ENCODE measurements at regions not wholly inside any gene's neighbourhood (a gene's known extent, or its start where the extent isn't known, plus 50 kb on each side); places are given as distances from the start of the nearest gene placed in this dataset.

DNA sequence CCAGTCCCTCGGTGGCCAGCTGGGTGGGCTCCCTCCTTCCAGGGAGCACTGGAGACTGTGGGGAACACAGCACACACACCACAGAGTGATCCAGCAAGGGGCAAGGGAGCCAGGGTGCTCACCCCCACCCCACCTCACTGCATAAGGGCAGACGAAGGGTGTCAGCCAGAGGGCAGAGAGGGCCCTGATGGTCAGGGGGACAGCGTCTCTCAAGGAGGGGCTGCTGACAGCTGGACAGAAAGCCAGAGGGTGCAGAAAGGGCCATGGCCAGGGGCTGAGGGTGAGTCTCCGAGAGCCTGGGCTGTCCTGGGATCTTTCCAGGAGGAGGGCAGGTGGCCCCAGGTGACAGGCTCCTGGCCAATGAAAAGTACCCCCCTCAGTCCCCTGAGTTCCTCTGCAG is 73.4 kb upstream of the PMEPA1 start:
- intact Hi-C loops (cut with micrococcal nuclease), result no loop called here
- Mint-ChIP-seq H3K4me3 (no peak overlapping the region), H3K9me3 (no peaks in the 10 kb centered on the region), H3K4me1 (ENCODE audit: low read depth) (no peaks in the 10 kb centered on the region), H3K36me3 (ENCODE audit: low read depth) (no peaks in the 10 kb centered on the region), H3K27ac (no peak overlapping the region), H3K27me3 (ENCODE audit: insufficient read depth) (peaks cover 3% of the 10 kb centered on the region)
- no peak for DNase-seq (ENCODE audit: low spot score)

DNA sequence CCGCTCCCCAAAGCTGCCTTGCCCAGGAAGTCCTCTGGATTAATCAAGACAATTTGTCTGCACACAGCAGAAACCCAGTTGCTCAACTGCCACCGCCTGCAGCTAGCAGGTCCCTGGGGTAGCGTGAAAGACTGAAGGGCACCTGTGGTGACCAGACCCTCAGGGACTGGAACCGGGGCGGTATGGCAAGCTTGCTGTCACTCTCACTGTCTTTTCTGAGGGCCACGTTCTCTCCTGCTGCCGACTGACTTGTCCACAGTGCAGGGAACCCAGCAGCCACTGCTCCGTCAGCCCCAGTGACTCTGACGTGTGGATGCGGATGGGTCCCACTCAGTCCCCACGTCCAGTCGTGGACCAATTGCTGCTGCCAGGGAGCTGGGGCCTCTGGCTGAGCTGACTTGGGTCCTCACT is 72.8 kb upstream of the PMEPA1 start:
- no peaks in the 10 kb centered on the region for H3K36me3 Mint-ChIP-seq (ENCODE audit: low read depth)
- H3K27me3 Mint-ChIP-seq (ENCODE audit: insufficient read depth), result peaks cover 3% of the 10 kb centered on the region
- intact Hi-C loops (cut with micrococcal nuclease), result no loop called here
- no peaks in the 10 kb centered on the region for H3K9me3 Mint-ChIP-seq
- no peak overlapping the region for H3K27ac Mint-ChIP-seq
- DNase-seq (ENCODE audit: low spot score), result no peak
- no peaks in the 10 kb centered on the region for H3K4me1 Mint-ChIP-seq (ENCODE audit: low read depth)
- H3K4me3 Mint-ChIP-seq, result no peak overlapping the region

DNA sequence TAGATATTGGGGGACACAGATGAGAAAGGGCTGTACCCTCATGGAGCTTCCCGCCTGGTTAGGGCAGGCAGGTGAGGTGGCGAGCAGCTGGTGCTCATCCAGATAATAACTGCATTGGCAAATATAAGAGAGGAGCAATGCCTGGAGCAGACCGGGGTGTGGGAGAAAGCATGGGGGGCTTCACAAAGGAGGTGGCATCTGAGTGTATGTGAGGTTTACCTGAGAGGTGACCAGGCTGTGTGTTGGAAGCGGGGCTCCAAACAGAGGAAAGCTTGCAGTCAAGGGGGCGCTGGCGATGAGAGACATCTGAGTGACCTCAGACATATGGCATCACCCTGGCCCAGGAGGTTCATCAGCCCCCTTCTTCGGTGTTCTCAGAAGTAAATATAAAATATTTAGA is 72.1 kb upstream of the PMEPA1 start:
- intact Hi-C loops (cut with micrococcal nuclease), result no loop called here
- Mint-ChIP-seq H3K27ac (no peak overlapping the region), H3K4me3 (no peak overlapping the region), H3K9me3 (no peaks in the 10 kb centered on the region), H3K27me3 (ENCODE audit: insufficient read depth) (peaks cover 3% of the 10 kb centered on the region), H3K4me1 (ENCODE audit: low read depth) (no peaks in the 10 kb centered on the region), H3K36me3 (ENCODE audit: low read depth) (no peaks in the 10 kb centered on the region)
- DNase-seq (ENCODE audit: low spot score), result no peak

DNA sequence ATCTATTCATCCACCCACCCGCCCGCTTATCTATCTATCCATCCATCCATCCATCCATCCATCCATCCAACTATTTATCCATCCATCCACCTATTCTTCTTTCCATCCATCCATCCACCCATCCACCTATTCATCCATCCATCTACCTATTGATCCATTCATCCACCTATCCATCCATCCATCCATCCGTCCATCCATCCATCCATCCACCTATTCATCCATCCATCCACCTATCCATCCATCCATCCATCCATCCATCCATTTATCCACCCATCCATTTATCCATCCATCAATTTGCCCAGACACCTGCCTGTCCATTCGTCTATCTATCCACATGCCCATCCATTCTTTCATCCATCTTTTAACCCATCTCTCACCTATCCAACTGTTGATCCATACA is 71.1 kb upstream of the PMEPA1 start:
- H3K4me1 Mint-ChIP-seq (ENCODE audit: low read depth), result no peaks in the 10 kb centered on the region
- H3K4me3 Mint-ChIP-seq, result no peak overlapping the region
- peaks cover 3% of the 10 kb centered on the region for H3K27me3 Mint-ChIP-seq (ENCODE audit: insufficient read depth)
- DNase-seq (ENCODE audit: low spot score), result no peak
- H3K36me3 Mint-ChIP-seq (ENCODE audit: low read depth), result no peaks in the 10 kb centered on the region
- no peaks in the 10 kb centered on the region for H3K9me3 Mint-ChIP-seq
- no peak overlapping the region for H3K27ac Mint-ChIP-seq
- intact Hi-C loops (cut with micrococcal nuclease), result no loop called here

DNA sequence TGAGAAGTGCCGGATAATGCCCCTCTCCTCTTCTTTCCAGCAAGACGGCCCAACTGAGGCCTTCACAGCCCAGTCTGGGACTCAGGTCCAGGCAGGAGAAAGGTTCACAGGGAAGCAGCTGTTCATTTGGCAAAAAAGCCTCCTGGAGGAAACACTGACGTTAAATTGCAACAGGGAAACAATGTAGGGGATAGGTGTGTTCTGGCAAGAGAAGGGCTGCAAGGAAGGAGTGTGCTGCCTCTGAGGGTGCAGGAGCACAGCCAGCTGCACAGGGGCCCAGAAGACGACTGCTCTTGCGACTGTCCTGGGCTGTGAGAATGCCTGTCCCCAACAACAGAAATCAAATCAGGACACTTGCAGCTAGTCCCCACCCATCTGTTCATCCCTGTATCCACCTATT is 70.6 kb upstream of the PMEPA1 start:
- no peaks in the 10 kb centered on the region for H3K36me3 Mint-ChIP-seq (ENCODE audit: low read depth)
- no peak overlapping the region for H3K4me3 Mint-ChIP-seq
- H3K27me3 Mint-ChIP-seq (ENCODE audit: insufficient read depth), result peaks cover 4% of the 10 kb centered on the region
- intact Hi-C loops (cut with micrococcal nuclease), result no loop called here
- no peak overlapping the region for H3K27ac Mint-ChIP-seq
- no peaks in the 10 kb centered on the region for H3K4me1 Mint-ChIP-seq (ENCODE audit: low read depth)
- no peaks in the 10 kb centered on the region for H3K9me3 Mint-ChIP-seq
- no peak for DNase-seq (ENCODE audit: low spot score)

DNA sequence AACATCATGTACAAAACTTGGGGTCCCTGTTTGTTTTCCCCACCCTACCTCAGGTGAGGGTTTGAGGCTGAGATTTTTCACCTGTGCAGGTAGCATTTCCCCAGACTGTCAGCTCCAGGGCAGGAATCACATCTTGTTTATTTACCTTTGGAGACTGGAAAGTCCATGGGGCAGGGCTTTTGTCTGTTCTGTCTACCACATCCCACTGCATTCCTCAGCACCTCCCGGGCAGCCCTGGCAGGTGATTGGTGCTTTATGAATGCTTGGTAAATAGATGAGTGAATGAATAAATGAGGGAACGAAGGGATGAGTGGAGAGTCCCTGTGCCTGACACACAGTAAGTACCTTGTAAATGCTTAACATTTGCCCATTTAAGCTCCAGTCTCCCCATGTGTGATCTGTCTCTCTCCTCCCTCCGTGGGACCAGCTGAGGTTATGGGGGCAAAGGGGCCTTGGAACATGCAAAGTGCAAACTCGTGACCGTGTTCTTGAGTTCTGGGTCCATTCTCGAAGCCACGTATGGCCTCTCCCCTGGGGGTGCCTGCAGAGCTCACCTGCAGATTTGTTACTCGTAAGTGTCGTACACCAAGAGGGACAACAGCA is 69.7 kb upstream of the PMEPA1 start:
- Mint-ChIP-seq H3K9me3 (no peaks in the 10 kb centered on the region), H3K4me3 (no peak overlapping the region), H3K4me1 (ENCODE audit: low read depth) (no peaks in the 10 kb centered on the region), H3K27ac (no peak overlapping the region), H3K27me3 (ENCODE audit: insufficient read depth) (peaks cover 6% of the 10 kb centered on the region), H3K36me3 (ENCODE audit: low read depth) (no peaks in the 10 kb centered on the region)
- intact Hi-C loops (cut with micrococcal nuclease), result no loop called here
- DNase-seq (ENCODE audit: low spot score), result no peak

DNA sequence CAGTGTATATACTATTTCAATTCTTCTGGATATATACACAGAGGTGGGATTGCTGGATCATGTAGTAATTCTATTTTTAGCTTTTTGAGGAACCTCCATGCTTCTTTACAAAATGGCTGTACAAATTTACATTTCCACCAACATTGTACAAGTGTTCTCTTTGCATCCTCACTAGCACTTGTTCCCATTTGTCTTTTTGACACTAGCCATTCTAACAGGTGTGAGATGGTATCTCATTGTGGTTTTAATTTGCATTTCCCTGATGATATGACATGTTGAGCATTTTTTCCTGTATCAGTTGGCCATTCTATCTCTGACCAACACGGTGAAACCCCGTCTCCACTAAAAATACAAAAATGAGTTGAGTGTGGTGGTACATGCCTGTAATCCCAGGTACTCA is 68.1 kb upstream of the PMEPA1 start:
- Mint-ChIP-seq H3K27me3 (ENCODE audit: insufficient read depth) (peaks cover 3% of the 10 kb centered on the region), H3K4me1 (ENCODE audit: low read depth) (no peaks in the 10 kb centered on the region), H3K27ac (no peak overlapping the region), H3K36me3 (ENCODE audit: low read depth) (no peaks in the 10 kb centered on the region), H3K9me3 (no peaks in the 10 kb centered on the region), H3K4me3 (no peak overlapping the region)
- DNase-seq (ENCODE audit: low spot score), result no peak
- intact Hi-C loops (cut with micrococcal nuclease), result no loop called here

DNA sequence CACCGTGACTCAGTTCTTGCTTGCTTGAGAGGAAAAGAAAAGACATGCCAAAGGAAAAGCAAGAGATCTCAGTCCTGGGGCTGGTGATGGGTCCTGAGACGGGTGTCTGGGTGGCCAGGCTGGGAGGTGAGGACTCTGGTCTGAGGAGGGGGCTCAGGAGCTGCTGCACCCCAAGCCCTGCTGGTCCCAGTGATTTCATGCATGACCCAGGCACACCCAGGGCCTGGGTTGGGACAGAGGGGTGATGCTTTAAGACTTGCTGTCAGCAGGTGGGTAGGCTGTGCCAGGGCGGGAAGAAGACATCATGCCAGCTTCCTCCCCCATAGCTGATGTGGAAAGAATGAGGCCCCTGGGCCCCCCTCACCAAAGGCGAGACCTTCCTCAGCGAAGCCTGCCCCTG is 65.1 kb upstream of the PMEPA1 start:
- intact Hi-C loops (cut with micrococcal nuclease), result no loop called here

DNA sequence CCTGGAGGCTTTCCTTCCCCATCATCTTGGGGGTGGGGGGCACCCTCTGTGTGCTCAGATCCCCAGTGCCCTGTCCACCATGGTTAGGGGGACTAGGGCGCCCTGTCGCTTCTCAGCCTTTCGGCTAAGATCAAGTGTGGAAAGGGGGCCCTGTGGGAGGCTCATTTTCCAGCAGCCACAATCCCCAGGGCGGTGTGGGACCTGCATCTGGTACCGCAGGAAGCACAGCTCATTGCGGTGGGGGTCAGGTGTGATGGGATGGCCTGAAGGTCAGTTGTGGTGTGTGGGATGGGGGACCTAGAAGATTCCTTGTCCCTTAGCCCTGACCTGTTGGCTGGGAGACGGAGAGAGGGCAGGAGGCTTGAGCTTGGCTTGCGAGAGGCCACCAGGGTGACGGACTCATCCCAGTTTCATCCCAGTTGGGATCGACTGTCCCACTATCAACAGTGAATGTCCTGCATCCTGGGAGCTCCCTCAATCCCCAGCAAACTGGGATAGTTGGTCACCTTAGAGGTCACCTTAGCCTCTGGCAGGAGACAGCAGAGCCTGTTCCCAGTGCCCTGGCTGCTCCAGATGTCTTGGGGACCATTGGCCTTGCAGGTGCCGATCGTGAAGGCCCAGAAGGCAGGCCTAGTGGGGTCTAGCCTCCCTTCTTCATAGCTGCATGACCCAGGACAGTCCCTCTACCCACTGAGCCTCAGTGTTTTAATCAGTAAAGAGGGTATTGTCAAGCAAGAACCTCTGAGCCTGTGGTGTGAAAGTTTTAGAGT is 64.5 kb upstream of the PMEPA1 start:
- H3K27me3 Mint-ChIP-seq (ENCODE audit: insufficient read depth), result peaks cover 7% of the 10 kb centered on the region
- no peak overlapping the region for H3K4me3 Mint-ChIP-seq
- no peaks in the 10 kb centered on the region for H3K4me1 Mint-ChIP-seq (ENCODE audit: low read depth)
- intact Hi-C loops (cut with micrococcal nuclease), result no loop called here
- H3K27ac Mint-ChIP-seq, result no peak overlapping the region
- H3K9me3 Mint-ChIP-seq, result no peaks in the 10 kb centered on the region
- no peak for DNase-seq (ENCODE audit: low spot score)
- H3K36me3 Mint-ChIP-seq (ENCODE audit: low read depth), result no peaks in the 10 kb centered on the region

More for the DNA sequence above, 65.1 kb upstream of the PMEPA1 start:
- Mint-ChIP-seq H3K27me3 (ENCODE audit: insufficient read depth) (peaks cover 7% of the 10 kb centered on the region), H3K4me1 (ENCODE audit: low read depth) (no peaks in the 10 kb centered on the region), H3K9me3 (no peaks in the 10 kb centered on the region), H3K4me3 (no peak overlapping the region), H3K27ac (no peak overlapping the region), H3K36me3 (ENCODE audit: low read depth) (no peaks in the 10 kb centered on the region)
- DNase-seq (ENCODE audit: low spot score), result no peak

DNA sequence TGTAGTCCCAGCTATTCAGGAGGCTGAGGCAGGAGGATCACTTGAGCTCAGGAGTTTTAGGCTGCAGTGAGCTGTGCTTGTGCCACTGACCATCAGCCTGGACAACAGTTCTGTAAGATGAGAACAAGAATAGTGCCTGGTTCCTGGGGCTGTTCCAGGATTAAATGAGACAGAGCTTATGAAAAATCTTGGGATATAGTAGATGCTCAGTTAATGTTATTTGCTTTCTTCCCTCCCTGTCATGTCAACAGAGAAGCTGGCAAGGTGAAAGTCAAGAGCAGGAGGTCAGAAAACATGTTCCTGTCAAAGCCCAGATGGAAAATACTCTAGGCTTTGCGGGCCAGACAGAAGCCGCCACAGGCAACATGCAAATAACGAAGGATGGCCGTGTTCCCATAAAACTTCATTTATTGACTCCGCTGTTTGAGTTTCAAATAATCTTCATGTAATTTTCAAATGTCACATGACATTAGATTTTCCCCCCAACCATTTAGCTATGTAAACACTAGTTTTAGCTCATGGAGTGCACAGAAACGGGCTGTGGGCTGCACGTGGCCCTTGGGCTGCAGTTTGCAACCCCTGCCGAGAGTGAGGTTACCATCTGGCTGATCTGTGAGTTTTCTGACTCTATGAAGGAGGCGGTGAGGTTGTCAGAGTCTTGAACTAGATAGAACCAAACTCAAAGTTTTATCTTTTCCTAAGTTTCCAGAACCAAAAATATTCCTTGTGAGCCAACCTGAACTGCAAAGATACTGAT is 63.4 kb upstream of the PMEPA1 start:
- no peak overlapping the region for H3K4me3 Mint-ChIP-seq
- no peaks in the 10 kb centered on the region for H3K4me1 Mint-ChIP-seq (ENCODE audit: low read depth)
- no peak for DNase-seq (ENCODE audit: low spot score)
- no peaks in the 10 kb centered on the region for H3K9me3 Mint-ChIP-seq
- H3K27ac Mint-ChIP-seq, result no peak overlapping the region
- intact Hi-C loops (cut with micrococcal nuclease), result no loop called here
- no peaks in the 10 kb centered on the region for H3K36me3 Mint-ChIP-seq (ENCODE audit: low read depth)
- H3K27me3 Mint-ChIP-seq (ENCODE audit: insufficient read depth), result peaks cover 7% of the 10 kb centered on the region

DNA sequence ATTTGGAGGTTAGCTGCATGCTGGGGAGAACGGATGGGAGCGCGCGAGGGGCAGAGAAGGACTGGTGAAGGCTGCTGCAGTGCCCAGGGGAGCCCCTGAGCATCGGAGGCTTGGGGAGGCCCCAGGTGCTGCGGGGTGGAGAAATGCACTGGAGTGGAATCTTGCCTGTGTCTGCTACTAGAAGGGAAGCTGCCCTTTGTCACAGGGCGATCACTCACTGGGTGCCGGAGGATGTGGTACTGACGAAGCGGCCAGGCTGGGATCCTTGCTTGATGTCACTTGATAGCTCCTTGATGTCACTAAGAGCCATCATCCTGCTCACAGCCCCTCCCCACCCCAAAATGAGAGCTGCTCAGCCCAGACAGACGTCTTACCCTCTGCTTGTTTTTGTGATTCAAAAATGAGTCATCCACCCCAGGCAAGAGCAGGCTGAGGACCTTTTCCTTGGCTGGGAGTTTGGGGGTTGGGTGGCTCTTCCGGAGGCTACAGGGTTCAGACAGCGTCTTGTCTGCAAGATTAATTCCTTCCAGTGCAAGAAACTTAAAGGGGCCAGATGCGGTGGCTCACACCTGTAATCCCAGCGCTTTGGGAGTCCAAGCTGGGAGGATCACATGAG is 62.6 kb upstream of the PMEPA1 start:
- peaks cover 13% of the 10 kb centered on the region for H3K27me3 Mint-ChIP-seq (ENCODE audit: insufficient read depth)
- no peak overlapping the region for H3K27ac Mint-ChIP-seq
- no peak for DNase-seq (ENCODE audit: low spot score)
- no peaks in the 10 kb centered on the region for H3K9me3 Mint-ChIP-seq
- no peak overlapping the region for H3K4me3 Mint-ChIP-seq
- H3K36me3 Mint-ChIP-seq (ENCODE audit: low read depth), result no peaks in the 10 kb centered on the region
- intact Hi-C loops (cut with micrococcal nuclease), result no loop called here
- no peaks in the 10 kb centered on the region for H3K4me1 Mint-ChIP-seq (ENCODE audit: low read depth)

DNA sequence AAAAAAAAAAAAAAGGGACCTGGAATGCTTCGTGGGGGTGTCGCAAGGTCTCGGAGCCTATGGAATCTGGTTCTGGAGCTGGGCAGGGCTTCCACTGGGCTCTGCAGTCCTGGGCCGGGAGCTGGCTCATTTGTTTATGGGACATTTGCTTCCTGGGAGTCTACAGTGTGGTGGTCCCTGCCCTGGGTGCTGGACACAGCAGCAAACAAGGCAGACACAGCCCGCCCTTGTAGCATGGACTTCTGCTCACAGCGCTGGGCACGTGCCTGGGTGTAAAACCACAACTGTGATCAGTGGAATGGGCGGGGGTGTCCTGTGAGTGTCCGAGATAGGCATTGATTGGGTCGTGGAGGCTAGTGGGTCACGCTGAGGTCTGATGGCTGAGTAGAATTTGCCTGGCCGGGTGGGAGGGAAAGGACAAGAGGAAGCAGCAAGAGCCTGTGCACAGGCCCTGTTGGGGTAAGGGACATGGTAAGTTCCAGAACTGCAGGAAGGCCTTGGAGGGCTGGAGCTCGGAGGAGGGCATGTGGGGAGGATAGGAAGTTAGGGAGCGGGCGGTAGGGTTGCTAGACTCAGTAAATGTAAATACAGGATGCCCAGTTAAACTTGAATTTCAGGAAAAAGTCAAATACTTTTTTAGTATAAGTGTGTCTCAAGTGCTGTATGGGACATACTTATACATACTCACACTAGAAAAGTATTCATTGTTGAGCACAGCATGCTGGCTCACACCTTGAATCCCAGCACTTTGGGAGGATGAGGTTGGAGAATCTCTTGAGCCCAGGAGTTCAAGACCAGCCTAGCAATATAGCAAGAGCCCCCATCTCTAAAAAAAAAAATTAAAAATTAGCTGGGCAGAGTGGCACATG is 61.3 kb upstream of the PMEPA1 start:
- Mint-ChIP-seq H3K4me3 (no peak overlapping the region), H3K9me3 (no peaks in the 10 kb centered on the region), H3K27me3 (ENCODE audit: insufficient read depth) (peaks cover 17% of the 10 kb centered on the region), H3K4me1 (ENCODE audit: low read depth) (no peaks in the 10 kb centered on the region), H3K36me3 (ENCODE audit: low read depth) (no peaks in the 10 kb centered on the region), H3K27ac (no peak overlapping the region)
- intact Hi-C loops (cut with micrococcal nuclease), result no loop called here
- no peak for DNase-seq (ENCODE audit: low spot score)
